ENCODE measurements at regions not wholly inside any gene's neighbourhood (a gene's known extent, or its start where the extent isn't known, plus 50 kb on each side); places are given as distances from the start of the nearest gene placed in this dataset.

- no peak for TF ChIP-seq CTCF (IDR thresholded peaks at IDR 0.05; ENCODE audit: insufficient read depth, low read depth, low read length, missing control alignments)
- DNase-seq (ENCODE audit: low read depth), result no peak
- no peak overlapping the region for H3K4me3 ChIP-seq (ENCODE audit: low read length)
These were observed 986.8 kb downstream of the NLGN4Y start for GRCh38 chrY:15510984-15511650.

GRCh38 chrY:15535131-15535530 lies 1010.8 kb downstream of the NLGN4Y start:
- TF ChIP-seq CTCF (IDR thresholded peaks at IDR 0.05; ENCODE audit: insufficient read depth, low read depth, low read length, missing control alignments), result no peak
- DNase-seq (ENCODE audit: low read depth), result no peak
- H3K4me3 ChIP-seq (ENCODE audit: low read length), result no peak overlapping the region

DNA sequence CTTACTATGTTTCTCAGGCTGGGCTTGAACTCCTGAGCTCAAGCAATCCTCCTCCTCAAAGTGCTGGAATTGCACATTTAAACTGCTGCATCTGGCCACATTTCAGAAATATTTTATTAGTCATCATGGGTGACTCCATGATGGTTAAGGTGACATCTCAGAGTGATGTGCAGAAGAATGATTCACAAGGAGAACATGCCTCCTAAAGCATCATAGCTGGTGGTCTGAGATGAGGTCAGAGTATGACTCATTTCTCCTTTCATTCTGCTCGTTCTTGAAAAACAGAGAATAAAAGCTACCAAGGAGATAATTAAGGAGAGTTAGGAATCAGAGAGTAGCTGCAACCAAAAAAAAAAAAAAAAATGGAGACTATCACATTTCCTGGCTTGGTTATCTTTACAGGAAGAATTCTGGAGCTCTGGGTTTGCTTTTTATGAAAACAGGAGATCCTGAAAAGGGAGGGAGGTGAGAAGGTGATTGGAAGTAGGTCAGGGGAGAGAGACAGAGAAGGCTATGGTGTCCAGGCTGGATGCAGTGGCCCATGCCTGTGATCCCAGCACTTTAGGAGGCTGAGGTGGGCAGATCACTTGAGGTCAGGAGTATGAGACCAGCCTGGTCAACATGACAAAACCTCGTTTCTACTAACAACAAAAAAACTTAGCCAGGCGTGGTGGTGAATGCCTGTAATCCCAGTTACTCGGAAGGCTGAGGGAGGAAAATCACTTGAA lies 1011.6 kb downstream of the NLGN4Y start:
- DNase-seq (ENCODE audit: low read depth), result peak; percentile 80
- no peak for TF ChIP-seq CTCF (IDR thresholded peaks at IDR 0.05; ENCODE audit: insufficient read depth, low read depth, low read length, missing control alignments)
- H3K4me3 ChIP-seq (ENCODE audit: low read length), result no peak overlapping the region

DNA sequence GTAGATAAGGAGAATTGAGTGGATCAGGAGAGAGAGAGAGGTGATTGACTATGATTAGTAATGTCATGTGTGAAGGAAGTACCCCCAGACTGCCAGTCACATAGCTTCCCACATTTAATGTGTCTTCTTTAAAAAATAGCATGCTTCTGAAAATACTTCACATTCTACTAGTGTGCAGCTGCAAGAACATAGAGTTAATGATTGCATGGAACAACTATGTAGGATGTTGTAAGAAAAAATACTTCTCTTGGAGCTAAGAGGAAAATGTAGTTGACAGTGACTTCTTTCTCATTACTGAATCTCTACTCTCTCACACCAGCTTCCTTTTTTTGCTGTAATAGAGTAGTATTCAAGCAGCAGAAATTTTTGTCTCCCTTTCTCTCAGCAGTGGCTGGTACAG lies 1016.2 kb downstream of the NLGN4Y start:
- DNase-seq (ENCODE audit: low read depth), result peak; percentile 4
- no peak for TF ChIP-seq CTCF (IDR thresholded peaks at IDR 0.05; ENCODE audit: insufficient read depth, low read depth, low read length, missing control alignments)
- no peak overlapping the region for H3K4me3 ChIP-seq (ENCODE audit: low read length)

DNA sequence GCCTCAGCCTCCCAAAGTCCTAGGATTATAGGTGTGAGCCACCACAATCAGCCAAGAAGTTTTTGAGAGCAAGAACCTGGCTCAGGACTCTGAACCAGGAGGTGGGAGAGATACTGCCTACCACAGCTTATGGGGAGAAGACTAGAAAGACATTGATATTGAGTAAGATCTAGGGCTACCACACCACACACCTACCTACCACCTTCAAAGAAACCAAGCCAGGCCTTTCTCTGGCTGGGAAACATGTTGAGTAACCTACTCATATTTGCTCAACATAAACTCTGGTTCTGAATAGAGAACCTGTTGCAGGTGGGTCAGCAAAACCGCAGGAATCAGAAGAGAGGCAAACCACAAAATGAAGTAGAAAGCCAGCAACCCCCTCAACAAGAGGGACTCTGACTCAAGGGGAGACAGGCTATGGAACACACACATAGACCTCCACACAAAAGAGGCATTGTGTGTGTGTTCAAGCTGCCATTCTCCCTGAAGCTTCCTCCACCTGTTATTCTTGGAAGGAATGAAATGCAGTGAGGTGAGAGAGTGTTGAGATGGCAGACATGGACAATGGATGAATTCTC lies 1021.9 kb downstream of the NLGN4Y start:
- TF ChIP-seq CTCF (IDR thresholded peaks at IDR 0.05; ENCODE audit: insufficient read depth, low read depth, low read length, missing control alignments), result no peak
- H3K4me3 ChIP-seq (ENCODE audit: low read length), result no peak overlapping the region
- DNase-seq (ENCODE audit: low read depth), result no peak

GRCh38 chrY:15552074-15552473 lies 1027.7 kb downstream of the NLGN4Y start:
- no peak for DNase-seq (ENCODE audit: low read depth)
- no peak overlapping the region for H3K4me3 ChIP-seq (ENCODE audit: low read length)
- TF ChIP-seq CTCF (IDR thresholded peaks at IDR 0.05; ENCODE audit: insufficient read depth, low read depth, low read length, missing control alignments), result no peak
